Psoas muscle (tissue), 7 donors: ENCODE measurements at regions not wholly inside any gene's neighbourhood (a gene's known extent, or its start where the extent isn't known, plus 50 kb on each side); places are given as distances from the start of the nearest gene placed in this dataset.

Experiments used
- ATAC-seq, 4 donors: fragments of 200-7000 bp; cut with Tn5 transposase; one replicate each; pipeline ENCODE4 v1.9.1; 2020; ENCODE audit warnings: moderate library complexity in 3 of 4, mild to moderate bottlenecking in 2 of 4
- DNase-seq, 2 donors: peaks; one replicate each; pipeline ENCODE4 v3.0.0-alpha.2; 2020
- H3K27ac ChIP-seq: fragments of 200-600 bp; one replicate; pipeline ENCODE4 v1.8.0; 2022
- H3K27me3 ChIP-seq, 3 donors: fragments of 200-600 bp in 1 of 3; one replicate each; pipeline versions ENCODE4 v1.6.1 to v1.8.0; 2013 to 2022; ENCODE audit warnings: low read length in 2 of 3, mild to moderate bottlenecking in 2 of 3, moderate library complexity in 1 of 3; ENCODE audit not compliant: insufficient read depth in 3 of 3
- H3K36me3 ChIP-seq, 2 donors: fragments of 200-600 bp in 1 of 2; one replicate each; pipeline versions ENCODE4 v1.6.1 to v1.8.0; 2013 to 2022; ENCODE audit warnings: low read depth in 1 of 2, mild to moderate bottlenecking in 1 of 2, moderate library complexity in 1 of 2; ENCODE audit not compliant: insufficient read depth in 1 of 2
- H3K4me1 ChIP-seq: fragments of 200-600 bp; one replicate; pipeline ENCODE4 v1.8.0; 2022
- H3K4me3 ChIP-seq: fragments of 200-600 bp; one replicate; pipeline ENCODE4 v1.8.0; 2022; ENCODE audit warnings: mild to moderate bottlenecking
- H3K9me3 ChIP-seq: fragments of 200-600 bp; one replicate; pipeline ENCODE4 v1.8.0; 2022
- CTCF ChIP-seq: fragments of 200-600 bp; IDR thresholded peaks from one replicate; pipeline ENCODE4 v1.8.0; 2022; ENCODE audit warnings: antibody characterized with exemption
- WGBS, 3 donors: extraction: QIAGEN DNeasy Blood & Tissue Kit; methylation state at CpG; one replicate each; pipeline versions ENCODE4 v1.1.6 to v1.1.7; 2013; 5-methylcytosine and 5-hydroxymethylcytosine counted together
- intact Hi-C, 2 donors: fragments of 100-400 bp; cut with DNase I; formaldehyde crosslinking; loops; one replicate each; pipeline versions ENCODE4 v1.11.0 to v1.14.2; 2022
- donor health status: healthy with polysubstance abuse.
- donor health status: DM: no; HTN: no; CAD: no; lungs with moderate emphysema.
- donor health status: Bipolar disorder and iron deficiency.
- donor health status: healthy.
- donor health status: DM: yes; HTN: yes; CAD: no.
- donor health status: DM: no; HTN: no; CAD: no.
- donor health status: DM: yes; HTN: yes; CAD: no.

GRCh38 chr17:70871180-70871818, 702.0 kb downstream of the KCNJ2 start:
- TF ChIP-seq CTCF = no peak
- ATAC-seq (no peak), DNase-seq (no peak)
- no peak overlapping the region for H3K27ac ChIP-seq
- 9 to 20% (median 15%) methylated on average over 1 of the region's 1 CpG for WGBS, 3 donors
- H3K4me1 ChIP-seq = no peaks in the 10 kb centered on the region
- H3K27me3 ChIP-seq = no peaks in the 10 kb centered on the region
- no peaks in the 10 kb centered on the region for H3K9me3 ChIP-seq
- intact Hi-C loops = no loop called here
- H3K36me3 ChIP-seq = no peaks in the 10 kb centered on the region
- H3K4me3 ChIP-seq = no peak overlapping the region

GRCh38 chr17:70872103-70872502, 702.8 kb downstream of the KCNJ2 start:
- no peaks in the 10 kb centered on the region for H3K9me3 ChIP-seq
- no peak for TF ChIP-seq CTCF
- DNase-seq = no peak
- no peaks in the 10 kb centered on the region for H3K36me3 ChIP-seq
- ATAC-seq = no peak
- H3K27me3 ChIP-seq = no peaks in the 10 kb centered on the region
- H3K4me1 ChIP-seq = no peaks in the 10 kb centered on the region
- 14 to 37% (median 22%) methylated on average over 3 of the region's 3 CpGs for WGBS, 3 donors
- no peak overlapping the region for H3K27ac ChIP-seq
- no peak overlapping the region for H3K4me3 ChIP-seq
- intact Hi-C loops = no loop called here

- no peaks in the 10 kb centered on the region for H3K27me3 ChIP-seq
- no peaks in the 10 kb centered on the region for H3K4me1 ChIP-seq
- no peak overlapping the region for H3K4me3 ChIP-seq
- intact Hi-C loops = no loop called here
- DNase-seq (no peak), ATAC-seq (no peak)
- 85 to 93% (median 89%) methylated on average over 2 of the region's 2 CpGs for WGBS, 3 donors
- no peaks in the 10 kb centered on the region for H3K36me3 ChIP-seq
- H3K9me3 ChIP-seq = no peaks in the 10 kb centered on the region
- TF ChIP-seq CTCF = no peak
- no peak overlapping the region for H3K27ac ChIP-seq
These were observed 706.5 kb downstream of the KCNJ2 start for GRCh38 chr17:70875729-70876310.

- ATAC-seq = no peak
- no peak for DNase-seq
- no peaks in the 10 kb centered on the region for H3K27me3 ChIP-seq
- no peak overlapping the region for H3K4me3 ChIP-seq
- 52 to 60% (median 55%) methylated on average over 2 of the region's 2 CpGs for WGBS, 3 donors
- H3K9me3 ChIP-seq = no peaks in the 10 kb centered on the region
- no peaks in the 10 kb centered on the region for H3K36me3 ChIP-seq
- no peak overlapping the region for H3K27ac ChIP-seq
- no peak for TF ChIP-seq CTCF
- no peaks in the 10 kb centered on the region for H3K4me1 ChIP-seq
- intact Hi-C loops = no loop called here
These were observed 709.5 kb downstream of the KCNJ2 start for GRCh38 chr17:70878879-70879278.

- 67 to 74% (median 72%) methylated on average over 3 of the region's 3 CpGs for WGBS, 3 donors
- H3K4me3 ChIP-seq = no peak overlapping the region
- no peak for ATAC-seq
- H3K9me3 ChIP-seq = no peaks in the 10 kb centered on the region
- H3K27ac ChIP-seq = no peak overlapping the region
- no peak for DNase-seq
- TF ChIP-seq CTCF = no peak
- no peaks in the 10 kb centered on the region for H3K4me1 ChIP-seq
- no peaks in the 10 kb centered on the region for H3K36me3 ChIP-seq
- intact Hi-C loops = no loop called here
- no peaks in the 10 kb centered on the region for H3K27me3 ChIP-seq
These were observed 710.1 kb downstream of the KCNJ2 start for GRCh38 chr17:70879401-70879800.
